K562 (cell line): ENCODE measurements at regions not wholly inside any gene's neighbourhood (a gene's known extent, or its start where the extent isn't known, plus 50 kb on each side); places are given as distances from the start of the nearest gene placed in this dataset.
A peak's percentile ranks its signal among the peaks of the same experiment; 100 is the strongest.

Experiments used
- CREM ChIP-seq: IDR thresholded peaks from 2 replicates; pipeline ENCODE4 v1.6.1; 2014; ENCODE audit warnings: antibody characterized with exemption, low read depth
- CTBP1 ChIP-seq: fragments of 450-650 bp; IDR thresholded peaks from 2 replicates; pipeline ENCODE4 v1.6.1; 2016; ENCODE audit warnings: borderline replicate concordance
- EHMT2 ChIP-seq: fragments of 450-650 bp; IDR thresholded peaks from 2 replicates; pipeline ENCODE4 v1.6.1; 2018; ENCODE audit warnings: antibody characterized with exemption
- ELF1 ChIP-seq: fragments of 200-800 bp; sonication (Bioruptor generic); IDR thresholded peaks from 2 replicates; pipeline ENCODE4 v1.6.1; 2016; ENCODE audit warnings: missing genetic modification characterization, missing compliant biosample characterization
- EP300 ChIP-seq: IDR thresholded peaks from 2 replicates; pipeline ENCODE4 v1.6.1; 2012; ENCODE audit warnings: low read length, improper control_type of control experiment
- ESRRB ChIP-seq: fragments of 250-450 bp; sonication (Bioruptor Pico); IDR thresholded peaks from 2 replicates; pipeline ENCODE4 v1.5.0; 2020; ENCODE audit warnings: mild to moderate bottlenecking, moderate library complexity, borderline replicate concordance
- GTF2E2 ChIP-seq: fragments of 200-800 bp; sonication (Bioruptor generic); IDR thresholded peaks from 2 replicates; pipeline ENCODE4 v1.6.1; 2016; ENCODE audit warnings: missing genetic modification characterization, missing compliant biosample characterization
- HDAC2 ChIP-seq: fragments of 450-650 bp; IDR thresholded peaks from 2 replicates; pipeline ENCODE4 v1.6.1; 2016; ENCODE audit warnings: mild to moderate bottlenecking
- HNRNPH1 ChIP-seq: fragments of 200-400 bp; formaldehyde crosslinking; optimal IDR thresholded peaks from 2 replicates; pipeline ENCODE3; 2017; ENCODE audit warnings: low read depth, mild to moderate bottlenecking, low read length, moderate library complexity
- JUND ChIP-seq, 2 experiments: IDR thresholded peaks; 2 replicates in 1 of 2; 3 replicates in 1 of 2; pipeline ENCODE4 v1.6.1; 2011; ENCODE audit warnings: borderline replicate concordance in 2 of 2, low read depth in 2 of 2, low read length in 2 of 2, improper control_type of control experiment in 1 of 2, missing biosample characterization in 1 of 2, missing genetic modification characterization in 1 of 2, missing genetic modification reagents in 1 of 2
- MAFF ChIP-seq: IDR thresholded peaks from 2 replicates; pipeline ENCODE4 v1.6.1; 2012; ENCODE audit warnings: low read length, improper control_type of control experiment
- MTA3 ChIP-seq: fragments of 450-650 bp; formaldehyde crosslinking; IDR thresholded peaks from 2 replicates; pipeline ENCODE4 v1.6.1; 2017; ENCODE audit warnings: mild to moderate bottlenecking, borderline replicate concordance
- NBN ChIP-seq: fragments of 450-650 bp; IDR thresholded peaks from 2 replicates; pipeline ENCODE4 v1.6.1; 2016; ENCODE audit warnings: low read depth, mild to moderate bottlenecking
- POLR2A ChIP-seq: fragments of 450-650 bp; conservative IDR thresholded peaks from 2 replicates; pipeline ENCODE4 v1.6.1; 2016
- RAD21 ChIP-seq, 2 experiments: fragments of 250-450 bp in 1 of 2; fragments of 450-650 bp in 1 of 2; sonication (Bioruptor Pico) in 1 of 2; formaldehyde crosslinking in 1 of 2; IDR thresholded peaks in 1 of 2; conservative IDR thresholded peaks in 1 of 2; 2 replicates each; pipeline versions ENCODE4 v1.4.0 to v1.8.0; 2020 to 2022; ENCODE audit warnings: mild to moderate bottlenecking in 2 of 2, moderate library complexity in 1 of 2
- RCOR1 ChIP-seq, 2 experiments: IDR thresholded peaks; 2 replicates each; pipeline ENCODE4 v1.6.1; 2012; ENCODE audit warnings: low read depth in 2 of 2, low read length in 2 of 2, borderline replicate concordance in 1 of 2, improper control_type of control experiment in 1 of 2
- RERE ChIP-seq: sonication (generic); formaldehyde crosslinking; IDR thresholded peaks from 2 replicates; pipeline ENCODE4 v1.8.0; 2023; ENCODE audit warnings: missing genetic modification reagents, mild to moderate bottlenecking, borderline replicate concordance
- SIN3B ChIP-seq: fragments of 450-650 bp; IDR thresholded peaks from 2 replicates; pipeline ENCODE4 v1.6.1; 2017; ENCODE audit warnings: low read depth, mild to moderate bottlenecking, moderate library complexity
- SMC3 ChIP-seq: conservative IDR thresholded peaks from 2 replicates; pipeline ENCODE4 v1.6.1; 2011; ENCODE audit warnings: low read depth, low read length, improper control_type of control experiment; ENCODE audit not compliant: insufficient read depth
- SREBF1 ChIP-seq: fragments of 150-350 bp; IDR thresholded peaks from 2 replicates; pipeline ENCODE4 v1.6.1; 2014; ENCODE audit warnings: antibody characterized with exemption, low read depth, low read length, borderline replicate concordance
- ZNF316 ChIP-seq: fragments of 450-650 bp; IDR thresholded peaks from 2 replicates; pipeline ENCODE4 v1.6.1; 2016
- ZNF324 ChIP-seq: fragments of 250-450 bp; sonication (Bioruptor Pico); IDR thresholded peaks from 2 replicates; pipeline ENCODE4 v1.4.0; 2020; ENCODE audit warnings: mild to moderate bottlenecking

GRCh38 chr10:15461353-15462108 lies 90.4 kb upstream of the FAM171A1 start (continued):
- 0 out of 2 replicates have a peak, but pooled peaks have one; percentile 23 for TF ChIP-seq HDAC2
- no peak for TF ChIP-seq ZNF324 (CRISPR knock-in tag)
- no peak for TF ChIP-seq RERE
- TF ChIP-seq EP300 = peak; percentile 47; the same call in 1 of the 2 replicates
- TF ChIP-seq RAD21 (CRISPR knock-in tag; conservative IDR thresholded peaks at IDR 0.05 in 1 of 2, IDR thresholded peaks at IDR 0.05 in 1 of 2) = peak; percentile 64 to 91
- no peak; the same call in 1 of the 2 replicates for TF ChIP-seq JUND (IDR thresholded peaks at IDR 0.05; ENCODE audit: borderline replicate concordance, low read depth, low read length)
- TF ChIP-seq JUND (tag; IDR thresholded peaks at IDR 0.05; ENCODE audit: borderline replicate concordance, low read depth, low read length) = peak; percentile 40; the same call in 1 of the 3 replicates
- TF ChIP-seq MAFF = peak; percentile 82
- TF ChIP-seq CTBP1 = peak; percentile 89
- TF ChIP-seq SMC3 = 0 out of 2 replicates have a peak, but pooled peaks have one; percentile 43
- 0 out of 2 replicates have a peak, but pooled peaks have one; percentile 4 for TF ChIP-seq EHMT2
- TF ChIP-seq ELF1 (tag) = no peak
- TF ChIP-seq SIN3B = no peak
- TF ChIP-seq CREM = no peak
- no peak for TF ChIP-seq SREBF1
- TF ChIP-seq MTA3 = no peak
- TF ChIP-seq ESRRB (CRISPR knock-in tag) = no peak
- peak in 1 of 2 experiments; percentile 58; a peak in 1 of 4 replicates for TF ChIP-seq RCOR1 (IDR thresholded peaks at IDR 0.05; ENCODE audit: borderline replicate concordance in 1 of 2, low read depth in 2 of 2, low read length in 2 of 2)
- TF ChIP-seq GTF2E2 (tag) = no peak
- peak; percentile 87 for TF ChIP-seq ZNF316
- no peak for TF ChIP-seq POLR2A
- no peak for TF ChIP-seq HNRNPH1
- TF ChIP-seq NBN = no peak
